HG03039 (cell line): ENCODE measurements at regions not wholly inside any gene's neighbourhood (a gene's known extent, or its start where the extent isn't known, plus 50 kb on each side); places are given as distances from the start of the nearest gene placed in this dataset.
"Not testable (repeated sequence)": the region's sequence is repeated elsewhere in the genome, so short reads cannot be mapped to it uniquely, and the experiment has no call there.

Source experiments
- ATAC-seq: cut with Tn5 transposase; IDR thresholded peaks from one replicate; pipeline ENCODE4 v1.9.1; 2021; ENCODE audit warnings: mild to moderate bottlenecking, moderate library complexity; ENCODE audit not compliant: unreplicated experiment

GRCh38 chr14:83017296-83017695 is 1483.6 kb upstream of the SEL1L start:
- ATAC-seq: no peak

DNA sequence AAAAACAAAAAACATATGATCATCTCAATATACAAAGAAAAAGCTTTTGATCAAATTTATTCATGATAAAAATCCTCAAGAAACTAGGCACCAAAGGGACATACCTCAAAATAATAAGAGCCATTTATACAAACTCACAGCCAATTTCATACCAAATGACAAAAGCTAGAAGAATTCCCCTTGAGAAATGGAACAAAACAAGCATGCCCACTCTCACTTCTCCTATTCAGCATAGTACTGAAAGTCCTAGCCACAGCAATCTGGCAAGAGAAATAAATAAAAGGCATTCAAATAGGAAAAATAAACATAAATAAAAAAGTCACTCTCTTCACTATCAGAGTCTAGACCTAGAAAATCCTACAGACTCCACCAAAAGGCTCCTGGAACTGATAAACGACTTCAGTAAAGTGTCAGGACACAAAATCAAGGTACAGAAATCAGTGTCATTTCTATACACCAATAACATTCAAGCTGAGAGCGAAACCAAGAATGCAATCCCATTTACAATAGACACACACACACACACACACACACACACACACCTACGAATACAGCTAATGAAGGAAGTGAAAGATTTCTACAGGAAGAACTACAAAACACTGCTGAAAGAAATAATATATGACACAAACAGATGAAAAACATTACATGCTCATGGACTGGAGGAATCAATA is 1486.2 kb upstream of the SEL1L start:
- ATAC-seq: no peak

DNA sequence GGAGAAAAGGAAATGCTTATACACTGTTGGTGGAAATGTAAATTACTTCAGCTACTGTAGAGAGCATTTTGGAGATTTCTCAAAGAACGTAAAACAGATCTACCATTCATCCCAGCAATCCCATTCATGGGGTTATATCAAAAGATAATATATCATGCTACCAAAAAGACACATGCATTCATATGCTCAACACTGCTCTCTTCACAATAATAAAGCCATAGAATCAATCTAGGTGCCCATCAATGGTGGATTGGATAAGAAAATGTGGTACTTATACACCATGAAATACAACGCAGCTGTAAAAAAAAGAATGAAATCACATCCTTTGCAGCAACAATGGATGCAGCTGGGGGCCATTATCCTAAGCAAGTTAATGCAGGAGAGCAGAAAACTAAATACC is 1487.7 kb upstream of the SEL1L start:
- no peak for ATAC-seq

GRCh38 chr14:83023369-83023768 is 1489.7 kb upstream of the SEL1L start:
- no peak for ATAC-seq

- no peak for ATAC-seq
Observed at GRCh38 chr14:83041224-83041623, 1507.6 kb upstream of the SEL1L start.

GRCh38 chr14:83042858-83043257 is 1509.2 kb upstream of the SEL1L start:
- ATAC-seq: no peak

- ATAC-seq: no peak
Observed at GRCh38 chr14:83044001-83044400, 1510.3 kb upstream of the SEL1L start.

- no peak for ATAC-seq
Observed at GRCh38 chr14:83047059-83047830, 1513.6 kb upstream of the SEL1L start.

DNA sequence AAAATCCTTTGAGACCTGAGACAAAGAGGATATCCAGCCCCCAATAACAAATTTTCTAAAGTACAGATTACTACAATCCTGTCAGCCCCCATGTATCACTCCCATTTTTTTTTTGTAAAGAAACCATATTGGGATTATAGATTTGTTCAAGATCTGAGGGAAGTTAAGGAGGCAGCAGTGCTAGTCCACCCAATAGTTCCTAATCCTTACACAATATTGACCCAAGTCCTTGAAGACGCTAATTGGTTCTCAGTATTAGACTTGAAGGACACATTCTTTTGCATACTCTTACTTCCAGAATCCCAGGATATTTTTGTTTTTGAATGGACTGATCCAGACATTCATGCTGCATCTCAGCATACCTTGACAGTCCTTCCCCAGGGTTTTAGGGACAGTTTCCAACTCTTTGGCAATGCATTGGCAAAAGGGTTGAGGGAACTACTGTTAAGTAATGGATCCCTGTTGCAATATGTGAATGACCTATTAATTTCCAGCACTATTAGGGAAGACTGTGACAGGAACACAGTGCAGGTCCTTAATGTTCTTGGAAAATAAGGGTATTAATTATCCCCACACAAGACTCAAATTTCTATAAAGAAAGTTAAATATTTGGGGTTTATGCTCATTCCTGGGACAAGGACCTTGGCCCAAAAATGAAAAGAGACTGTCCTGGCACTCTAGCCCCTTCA is 1519.5 kb upstream of the SEL1L start:
- ATAC-seq: no peak

GRCh38 chr14:83058068-83058467 is 1524.4 kb upstream of the SEL1L start:
- no peak for ATAC-seq

- no peak for ATAC-seq
Observed at GRCh38 chr14:83071888-83072501, 1538.3 kb upstream of the SEL1L start.

- ATAC-seq: no peak
Observed at GRCh38 chr14:83085136-83085535, 1551.5 kb upstream of the SEL1L start.

- no peak for ATAC-seq
Observed at GRCh38 chr14:83085725-83086124, 1552.1 kb upstream of the SEL1L start.

GRCh38 chr14:83091991-83092956 is 1558.6 kb upstream of the SEL1L start:
- ATAC-seq: not testable (repeated sequence)

DNA sequence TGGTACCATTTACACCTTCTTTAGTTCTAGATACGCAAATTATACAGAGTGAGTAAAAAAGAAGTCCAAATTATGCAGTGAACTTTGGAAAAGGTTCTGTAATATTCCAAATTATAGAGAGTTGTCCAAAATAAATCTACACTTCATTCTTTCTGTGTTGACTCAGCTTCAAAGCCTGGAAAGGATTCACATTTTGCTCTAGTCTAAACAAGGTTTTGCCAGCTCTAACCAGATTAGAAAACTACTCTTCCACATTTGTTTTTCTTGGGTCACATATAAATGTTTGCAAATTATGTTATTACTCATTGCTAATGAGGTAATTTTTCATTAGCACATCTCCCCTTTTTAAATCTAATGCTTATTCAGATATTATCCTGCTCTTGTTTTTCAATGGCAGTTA is 1562.4 kb upstream of the SEL1L start:
- no peak for ATAC-seq

- no peak for ATAC-seq
Observed at GRCh38 chr14:83101846-83102245, 1568.2 kb upstream of the SEL1L start.

GRCh38 chr14:83118029-83118428 is 1584.4 kb upstream of the SEL1L start:
- ATAC-seq: no peak

- ATAC-seq: no peak
Observed at GRCh38 chr14:83120187-83120586, 1586.5 kb upstream of the SEL1L start.

- no peak for ATAC-seq
Observed at GRCh38 chr14:83126076-83126475, 1592.4 kb upstream of the SEL1L start.

- ATAC-seq: no peak
Observed at GRCh38 chr14:83128783-83129182, 1595.1 kb upstream of the SEL1L start.
